Lower leg skin (tissue), 4 donors: ENCODE measurements at regions not wholly inside any gene's neighbourhood (a gene's known extent, or its start where the extent isn't known, plus 50 kb on each side); places are given as distances from the start of the nearest gene placed in this dataset.

ENCODE experiments used
- DNase-seq, 2 donors: peaks; one replicate each; pipeline ENCODE4 v3.0.0-alpha.2; 2019; ENCODE audit warnings: low spot score in 2 of 2
- H3K4me3 ChIP-seq: fragments of 200-600 bp; sonication (generic); 2 replicates; pipeline ENCODE4 v1.5.1; 2017; ENCODE audit warnings: mild to moderate bottlenecking, low read depth; ENCODE audit not compliant: poor library complexity, severe bottlenecking
- POLR2A ChIP-seq, 2 donors: fragments of 450-650 bp; IDR thresholded peaks; one replicate each; pipeline ENCODE4 v1.6.1; 2016 to 2017; ENCODE audit warnings: antibody characterized with exemption in 2 of 2, mild to moderate bottlenecking in 1 of 2, moderate library complexity in 1 of 2
- WGBS, 2 donors: methylation state at CpG; one replicate each; pipeline ENCODE4 v1.1.5; 2018; 5-methylcytosine and 5-hydroxymethylcytosine counted together
- intact Hi-C: fragments of 100-400 bp; cut with DNase I; formaldehyde crosslinking; loops from one replicate; pipeline ENCODE4 v1.15.0; 2023; ENCODE audit warnings: low total_unique reads
- TF ChIP-seq, protein P1 (sequence below), 3 donors: fragments of 450-650 bp; IDR thresholded peaks; one replicate each; pipeline ENCODE4 v1.5.1; 2016; ENCODE audit warnings: antibody characterized with exemption in 3 of 3, mild to moderate bottlenecking in 3 of 3, moderate library complexity in 2 of 3

DNA sequence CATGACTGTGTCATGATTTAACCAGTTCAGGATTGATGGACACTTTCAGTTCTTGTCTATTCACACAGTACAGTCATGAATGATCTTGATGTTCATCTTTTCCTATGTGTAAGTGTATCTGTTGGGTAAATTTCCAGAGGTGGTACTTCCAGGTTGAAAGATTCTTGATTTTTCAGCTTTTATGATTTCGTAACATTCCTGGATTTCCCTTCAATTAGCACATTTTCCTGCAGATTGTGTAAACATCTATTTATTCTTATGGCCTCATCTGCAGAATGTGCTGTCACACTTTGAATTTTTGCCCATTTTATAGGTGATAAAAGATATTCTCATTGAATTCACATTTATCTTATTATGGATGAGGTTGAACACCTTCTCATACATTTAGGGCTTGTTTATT lies 222.0 kb upstream of the FOXQ1 start:
- no peak overlapping the region for H3K4me3 ChIP-seq
- TF ChIP-seq, protein P1, sequence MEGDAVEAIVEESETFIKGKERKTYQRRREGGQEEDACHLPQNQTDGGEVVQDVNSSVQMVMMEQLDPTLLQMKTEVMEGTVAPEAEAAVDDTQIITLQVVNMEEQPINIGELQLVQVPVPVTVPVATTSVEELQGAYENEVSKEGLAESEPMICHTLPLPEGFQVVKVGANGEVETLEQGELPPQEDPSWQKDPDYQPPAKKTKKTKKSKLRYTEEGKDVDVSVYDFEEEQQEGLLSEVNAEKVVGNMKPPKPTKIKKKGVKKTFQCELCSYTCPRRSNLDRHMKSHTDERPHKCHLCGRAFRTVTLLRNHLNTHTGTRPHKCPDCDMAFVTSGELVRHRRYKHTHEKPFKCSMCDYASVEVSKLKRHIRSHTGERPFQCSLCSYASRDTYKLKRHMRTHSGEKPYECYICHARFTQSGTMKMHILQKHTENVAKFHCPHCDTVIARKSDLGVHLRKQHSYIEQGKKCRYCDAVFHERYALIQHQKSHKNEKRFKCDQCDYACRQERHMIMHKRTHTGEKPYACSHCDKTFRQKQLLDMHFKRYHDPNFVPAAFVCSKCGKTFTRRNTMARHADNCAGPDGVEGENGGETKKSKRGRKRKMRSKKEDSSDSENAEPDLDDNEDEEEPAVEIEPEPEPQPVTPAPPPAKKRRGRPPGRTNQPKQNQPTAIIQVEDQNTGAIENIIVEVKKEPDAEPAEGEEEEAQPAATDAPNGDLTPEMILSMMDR (IDR thresholded peaks at IDR 0.05): no peak
- TF ChIP-seq POLR2A (IDR thresholded peaks at IDR 0.05): no peak
- WGBS, 2 donors: 88 to 94% methylated on average over 1 of the region's 1 CpG
- no peak for DNase-seq
- intact Hi-C loops: loop anchor here (10.0 kb wide), 1 partner anchor 225 kb away; the partner anchor contains the start of gene FOXQ1

- WGBS, 2 donors: 44 to 48% methylated on average over 5 of the region's 5 CpGs
- DNase-seq: peak in 1 of 2 donors; percentile 73
- no peak for TF ChIP-seq POLR2A (IDR thresholded peaks at IDR 0.05)
- TF ChIP-seq, protein P1 (IDR thresholded peaks at IDR 0.05): no peak
- intact Hi-C loops: loop anchor here (10.0 kb wide), 1 partner anchor 226 kb away; the partner anchor contains the start of gene FOXQ1
- H3K4me3 ChIP-seq: no peak overlapping the region
These were observed 223.4 kb upstream of the FOXQ1 start for GRCh38 chr6:1088492-1089001.

GRCh38 chr6:1087154-1087843 lies 224.6 kb upstream of the FOXQ1 start:
- WGBS, 2 donors: 43 to 46% methylated on average over 11 of the region's 11 CpGs
- DNase-seq: peak in 1 of 2 donors; percentile 76

DNA sequence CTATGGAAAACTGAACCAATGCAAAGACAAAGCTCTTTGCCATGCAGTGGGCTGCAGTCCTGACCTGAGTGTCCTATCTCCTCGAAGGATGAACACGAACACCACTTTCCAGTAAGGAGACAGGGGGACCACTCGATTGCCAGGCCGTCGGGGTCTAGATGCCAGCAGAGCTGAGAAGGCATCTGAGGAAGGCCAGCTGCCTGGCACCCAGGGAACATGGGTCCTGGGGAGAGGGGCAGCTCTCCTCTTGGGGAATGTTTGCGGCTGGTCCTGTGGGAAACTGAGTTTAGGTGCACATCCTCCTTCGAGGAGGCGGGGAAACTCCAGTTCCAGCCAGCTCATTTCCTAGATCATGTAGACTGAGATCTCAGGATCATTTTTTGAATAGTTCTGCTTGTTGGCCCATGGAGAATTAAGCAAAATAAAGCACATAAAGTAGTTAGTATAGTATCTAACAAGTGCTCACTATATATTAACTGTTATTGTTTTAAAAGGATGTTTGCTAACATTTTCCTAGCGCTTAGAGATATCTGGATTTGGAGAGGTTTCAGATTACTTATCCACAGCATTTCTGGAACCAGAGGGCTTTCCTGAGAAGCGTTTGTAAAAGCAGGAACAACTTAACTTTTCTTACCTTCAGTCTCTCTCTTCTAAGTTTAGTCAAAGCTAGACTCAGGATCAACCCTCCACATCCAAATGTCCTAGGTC lies 225.3 kb upstream of the FOXQ1 start:
- WGBS, 2 donors: 70 to 80% methylated on average over 10 of the region's 10 CpGs
- no peak overlapping the region for H3K4me3 ChIP-seq
- TF ChIP-seq POLR2A (IDR thresholded peaks at IDR 0.05): no peak
- TF ChIP-seq, protein P1 (IDR thresholded peaks at IDR 0.05): no peak
- intact Hi-C loops: loop anchor here (10.0 kb wide), 1 partner anchor 228 kb away; the partner anchor contains the start of gene FOXQ1
- DNase-seq: peak in 1 of 2 donors; percentile 74

More at GRCh38 chr6:1087154-1087843, 224.6 kb upstream of the FOXQ1 start:
- no peak overlapping the region for H3K4me3 ChIP-seq
- intact Hi-C loops: loop anchor here (10.0 kb wide), 1 partner anchor 228 kb away; the partner anchor contains the start of gene FOXQ1
- TF ChIP-seq, protein P1 (IDR thresholded peaks at IDR 0.05): no peak
- TF ChIP-seq POLR2A (IDR thresholded peaks at IDR 0.05): no peak

GRCh38 chr6:1082285-1082935 lies 229.5 kb upstream of the FOXQ1 start:
- intact Hi-C loops: loop anchor here (10.0 kb wide), 1 partner anchor 232 kb away; the partner anchor contains the start of gene FOXQ1
- TF ChIP-seq, protein P1 (IDR thresholded peaks at IDR 0.05): no peak
- TF ChIP-seq POLR2A (IDR thresholded peaks at IDR 0.05): no peak
- DNase-seq: peak in 1 of 2 donors; percentile 57
- WGBS, 2 donors: 42 to 44% methylated on average over 11 of the region's 11 CpGs
- H3K4me3 ChIP-seq: no peak overlapping the region
